Activated naive CD8-positive, alpha-beta T cell treated with anti-CD3 and anti-CD28 coated beads, Interleukin-2, amount 50 U/mL, for 24 hours (primary cell): ENCODE measurements at regions not wholly inside any gene's neighbourhood (a gene's known extent, or its start where the extent isn't known, plus 50 kb on each side); places are given as distances from the start of the nearest gene placed in this dataset.

Source experiments
- ATAC-seq: fragments of 150-1000 bp; cut with Tn5 transposase; one replicate; pipeline ENCODE4 v1.10.0; 2021
- DNase-seq: peaks from one replicate; pipeline ENCODE4 v3.0.0; 2021
- H3K27ac Mint-ChIP-seq: one replicate; pipeline ENCODE4 v1.8.0; 2021; ENCODE audit warnings: mild to moderate bottlenecking, mixed read lengths
- H3K27me3 Mint-ChIP-seq: one replicate; pipeline ENCODE4 v1.8.0; 2021; ENCODE audit warnings: mixed read lengths
- H3K36me3 Mint-ChIP-seq: one replicate; pipeline ENCODE4 v1.8.0; 2021; ENCODE audit warnings: low read depth, mixed read lengths
- H3K4me1 Mint-ChIP-seq: one replicate; pipeline ENCODE4 v1.8.0; 2021; ENCODE audit warnings: mixed read lengths
- H3K4me3 Mint-ChIP-seq: one replicate; pipeline ENCODE4 v1.8.0; 2021; ENCODE audit warnings: mild to moderate bottlenecking, moderate library complexity, mixed read lengths
- H3K9me3 Mint-ChIP-seq: one replicate; pipeline ENCODE4 v1.8.0; 2021; ENCODE audit warnings: mixed read lengths

DNA sequence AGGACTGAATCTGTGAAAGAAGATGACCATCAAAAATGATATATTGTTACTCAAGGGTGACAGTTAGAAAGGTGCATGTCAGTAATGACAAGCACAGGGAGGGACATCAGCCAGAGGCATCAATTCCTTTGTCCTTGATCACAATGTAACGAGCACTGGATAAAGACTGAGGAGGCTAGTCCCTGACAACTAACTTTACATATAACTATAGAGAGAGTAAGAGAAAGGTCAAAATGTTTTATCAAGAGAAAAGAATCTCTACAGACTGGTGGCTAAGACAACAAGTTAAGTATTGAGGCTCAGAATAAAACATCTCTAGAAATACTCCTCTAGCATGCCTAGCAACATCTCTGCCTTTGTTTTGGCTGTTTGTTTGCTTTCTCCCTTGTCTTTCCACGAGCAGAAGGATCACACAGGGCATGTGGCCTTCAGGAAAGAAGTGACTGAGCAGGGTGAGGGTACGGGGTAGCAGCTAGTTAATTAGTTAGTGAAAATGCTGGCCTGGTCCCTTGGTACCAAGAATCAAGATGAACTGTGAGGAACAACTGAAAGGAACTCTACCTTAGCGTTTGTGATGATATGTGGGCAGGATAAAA is 724.1 kb upstream of the MEF2C start:
- no peak for ATAC-seq
- DNase-seq, result no peak
- H3K4me1 Mint-ChIP-seq, result no peaks in the 10 kb centered on the region
- H3K9me3 Mint-ChIP-seq, result peaks cover 9% of the 10 kb centered on the region
- H3K4me3 Mint-ChIP-seq, result no peak overlapping the region
- H3K27ac Mint-ChIP-seq, result no peak overlapping the region
- H3K27me3 Mint-ChIP-seq, result no peaks in the 10 kb centered on the region
- H3K36me3 Mint-ChIP-seq, result no peaks in the 10 kb centered on the region

DNA sequence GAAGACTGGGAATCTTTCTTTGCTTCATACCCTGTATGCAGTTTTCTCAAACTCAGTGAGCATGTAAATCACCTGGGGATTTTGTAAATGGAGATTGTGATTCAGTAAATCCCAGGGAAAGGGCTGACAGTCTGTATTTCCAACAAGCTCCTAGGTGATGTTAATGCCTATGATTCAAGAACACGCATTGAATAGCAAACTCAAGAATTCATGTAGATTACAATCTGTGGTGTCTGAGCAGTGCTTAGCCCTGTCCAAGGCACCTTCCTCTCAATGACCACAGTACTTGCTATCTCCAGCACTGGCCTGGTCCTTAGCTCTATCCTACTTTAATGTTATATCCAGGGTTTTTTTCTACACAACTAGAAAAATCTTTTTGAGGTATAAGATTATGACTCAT is 721.4 kb upstream of the MEF2C start:
- Mint-ChIP-seq H3K4me3 (no peak overlapping the region), H3K27me3 (no peaks in the 10 kb centered on the region), H3K4me1 (no peaks in the 10 kb centered on the region), H3K36me3 (no peaks in the 10 kb centered on the region), H3K27ac (no peak overlapping the region), H3K9me3 (no peaks in the 10 kb centered on the region)
- DNase-seq (no peak), ATAC-seq (no peak)

DNA sequence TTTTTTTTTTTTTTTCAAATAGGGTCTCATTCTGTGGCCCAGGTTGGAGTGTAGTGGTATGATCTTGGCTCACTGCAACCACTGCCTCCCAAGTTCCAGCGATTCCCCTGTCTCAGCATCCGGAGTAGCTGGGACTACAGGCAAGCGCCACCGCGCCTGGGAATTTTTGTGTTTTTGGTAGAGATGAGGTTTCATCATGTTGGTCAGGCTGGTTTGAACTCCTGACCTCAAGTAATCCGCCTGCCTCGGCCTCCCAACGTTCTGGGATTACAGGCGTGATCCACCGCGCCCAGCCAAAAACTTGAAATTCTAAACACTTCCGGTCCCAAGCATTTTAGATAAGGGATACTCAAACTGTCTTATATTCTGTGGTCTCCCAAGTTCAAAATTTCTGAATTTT is 718.9 kb upstream of the MEF2C start:
- H3K4me3 Mint-ChIP-seq, result no peak overlapping the region
- no peaks in the 10 kb centered on the region for H3K4me1 Mint-ChIP-seq
- DNase-seq (no peak), ATAC-seq (no peak)
- no peak overlapping the region for H3K27ac Mint-ChIP-seq
- H3K27me3 Mint-ChIP-seq, result no peaks in the 10 kb centered on the region
- H3K9me3 Mint-ChIP-seq, result no peaks in the 10 kb centered on the region
- H3K36me3 Mint-ChIP-seq, result no peaks in the 10 kb centered on the region

DNA sequence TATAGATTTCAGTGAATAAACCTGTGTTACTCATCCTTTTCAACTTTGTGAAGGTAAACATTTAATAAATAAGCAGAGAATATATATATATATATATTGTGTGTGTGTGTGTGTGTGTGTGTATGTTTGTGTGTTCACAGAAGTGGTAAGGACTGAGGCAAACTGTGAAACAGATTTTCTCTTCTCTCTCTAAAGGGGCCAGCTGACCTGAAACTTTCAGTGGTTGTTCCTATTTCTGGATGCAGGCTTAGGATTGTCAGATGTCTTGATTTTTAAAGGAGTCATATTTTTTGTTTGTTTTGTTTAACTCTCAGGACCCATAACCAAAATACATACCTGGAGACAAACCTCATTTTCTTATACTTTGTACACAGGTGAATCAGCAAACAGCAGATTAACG is 714.9 kb upstream of the MEF2C start:
- no peaks in the 10 kb centered on the region for H3K27me3 Mint-ChIP-seq
- no peaks in the 10 kb centered on the region for H3K9me3 Mint-ChIP-seq

DNA sequence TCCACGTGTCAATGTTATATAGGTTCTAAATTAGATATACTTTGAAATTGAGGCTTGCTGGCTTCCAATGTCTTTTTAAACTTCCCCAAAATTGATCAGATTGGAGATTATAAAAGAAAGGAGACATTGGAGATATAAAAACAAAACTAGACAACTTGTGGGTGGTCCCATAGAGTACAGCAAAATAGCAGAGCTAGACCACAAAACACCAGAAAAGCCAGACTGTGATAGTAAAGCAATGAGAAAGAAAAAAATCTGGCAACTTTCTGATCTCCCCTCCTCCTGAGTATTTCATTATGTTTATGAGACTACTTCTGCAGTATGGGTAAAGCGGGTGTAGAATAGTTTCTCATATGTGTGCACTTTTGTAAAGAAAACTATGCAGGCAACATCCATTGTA is 713.8 kb upstream of the MEF2C start:
- Mint-ChIP-seq H3K27ac (no peak overlapping the region), H3K4me3 (no peak overlapping the region), H3K9me3 (no peaks in the 10 kb centered on the region), H3K27me3 (no peaks in the 10 kb centered on the region), H3K36me3 (no peaks in the 10 kb centered on the region), H3K4me1 (no peaks in the 10 kb centered on the region)
- ATAC-seq (no peak), DNase-seq (no peak)

More for the DNA sequence above, 714.9 kb upstream of the MEF2C start:
- no peak for DNase-seq
- H3K27ac Mint-ChIP-seq, result no peak overlapping the region
- H3K4me3 Mint-ChIP-seq, result no peak overlapping the region
- no peak for ATAC-seq
- no peaks in the 10 kb centered on the region for H3K36me3 Mint-ChIP-seq
- no peaks in the 10 kb centered on the region for H3K4me1 Mint-ChIP-seq

DNA sequence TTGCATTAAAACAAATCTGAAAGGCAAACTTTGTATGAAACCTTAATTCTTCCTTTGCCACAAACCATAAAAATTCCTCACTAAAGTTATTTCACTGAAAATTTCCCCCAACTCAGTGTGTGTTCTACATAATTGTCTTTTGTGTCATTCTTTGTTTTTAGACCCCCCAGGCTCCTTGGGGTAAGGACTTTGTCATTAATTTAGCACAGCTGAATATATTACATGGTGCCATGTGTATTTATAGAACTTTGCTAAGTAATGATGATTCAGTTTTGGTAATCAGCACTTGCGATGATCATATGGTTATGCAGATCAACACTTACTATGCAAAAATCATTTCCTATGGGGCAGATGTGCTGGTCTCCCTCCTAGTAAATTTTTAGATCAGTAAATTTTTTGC is 712.1 kb upstream of the MEF2C start:
- H3K27ac Mint-ChIP-seq, result no peak overlapping the region
- H3K9me3 Mint-ChIP-seq, result peaks cover under 1% of the 10 kb centered on the region
- no peaks in the 10 kb centered on the region for H3K27me3 Mint-ChIP-seq
- DNase-seq (no peak), ATAC-seq (no peak)
- H3K4me3 Mint-ChIP-seq, result no peak overlapping the region
- H3K4me1 Mint-ChIP-seq, result no peaks in the 10 kb centered on the region
- H3K36me3 Mint-ChIP-seq, result no peaks in the 10 kb centered on the region

DNA sequence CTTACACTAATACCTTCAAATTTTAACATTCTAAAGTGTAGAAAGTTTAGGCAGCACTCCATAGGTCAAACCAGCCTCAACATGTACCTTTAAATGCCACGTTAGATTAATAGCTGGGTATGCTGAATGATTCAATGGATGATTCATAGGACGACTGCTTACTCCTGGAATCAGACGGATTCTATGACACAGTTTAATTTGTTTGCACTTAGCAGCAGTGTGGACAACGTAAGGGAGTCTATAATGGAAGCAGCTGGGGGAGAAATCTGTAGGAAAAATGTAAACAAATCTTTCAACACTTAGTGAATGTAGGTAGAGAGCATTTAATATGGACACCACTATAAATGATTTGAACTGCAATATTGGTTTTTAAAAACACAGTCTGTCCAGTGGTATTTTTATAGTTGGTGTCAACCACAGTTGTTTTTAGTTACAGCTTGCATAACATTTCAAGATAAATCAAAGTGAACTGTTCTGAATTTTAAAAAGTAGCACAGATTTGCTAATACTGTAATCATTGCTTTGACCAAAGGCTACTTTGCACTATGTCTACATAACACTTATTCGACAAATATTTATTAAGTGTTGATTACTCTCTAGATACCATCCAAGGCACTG is 701.5 kb upstream of the MEF2C start:
- H3K36me3 Mint-ChIP-seq, result no peaks in the 10 kb centered on the region
- H3K4me3 Mint-ChIP-seq, result no peak overlapping the region
- ATAC-seq, result no peak
- no peaks in the 10 kb centered on the region for H3K27me3 Mint-ChIP-seq
- no peaks in the 10 kb centered on the region for H3K4me1 Mint-ChIP-seq
- H3K27ac Mint-ChIP-seq, result no peak overlapping the region
- peaks cover 4% of the 10 kb centered on the region for H3K9me3 Mint-ChIP-seq
- DNase-seq, result no peak

DNA sequence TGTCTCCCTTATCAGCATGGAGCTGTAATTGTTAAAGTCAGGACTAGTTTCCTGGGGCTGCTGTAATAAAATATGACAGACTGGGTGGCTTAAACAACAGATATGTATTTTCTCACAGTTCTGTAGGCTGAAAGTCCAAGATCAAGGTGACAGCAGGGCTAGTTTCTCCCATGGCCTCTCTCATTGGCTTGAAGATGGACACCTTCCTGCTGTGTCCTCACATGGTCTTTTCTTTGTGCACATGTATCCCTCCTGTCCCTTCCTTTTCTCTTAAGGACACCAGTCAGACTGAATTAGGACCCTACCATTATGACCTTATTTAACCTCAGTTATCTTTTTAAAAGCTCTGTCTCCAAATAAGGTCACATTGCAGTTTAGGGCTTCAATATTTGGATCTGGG is 700.5 kb upstream of the MEF2C start:
- H3K4me3 Mint-ChIP-seq, result no peak overlapping the region
- ATAC-seq (no peak), DNase-seq (no peak)
- peaks cover 4% of the 10 kb centered on the region for H3K9me3 Mint-ChIP-seq
- no peak overlapping the region for H3K27ac Mint-ChIP-seq
- no peaks in the 10 kb centered on the region for H3K27me3 Mint-ChIP-seq
- no peaks in the 10 kb centered on the region for H3K4me1 Mint-ChIP-seq
- no peaks in the 10 kb centered on the region for H3K36me3 Mint-ChIP-seq

DNA sequence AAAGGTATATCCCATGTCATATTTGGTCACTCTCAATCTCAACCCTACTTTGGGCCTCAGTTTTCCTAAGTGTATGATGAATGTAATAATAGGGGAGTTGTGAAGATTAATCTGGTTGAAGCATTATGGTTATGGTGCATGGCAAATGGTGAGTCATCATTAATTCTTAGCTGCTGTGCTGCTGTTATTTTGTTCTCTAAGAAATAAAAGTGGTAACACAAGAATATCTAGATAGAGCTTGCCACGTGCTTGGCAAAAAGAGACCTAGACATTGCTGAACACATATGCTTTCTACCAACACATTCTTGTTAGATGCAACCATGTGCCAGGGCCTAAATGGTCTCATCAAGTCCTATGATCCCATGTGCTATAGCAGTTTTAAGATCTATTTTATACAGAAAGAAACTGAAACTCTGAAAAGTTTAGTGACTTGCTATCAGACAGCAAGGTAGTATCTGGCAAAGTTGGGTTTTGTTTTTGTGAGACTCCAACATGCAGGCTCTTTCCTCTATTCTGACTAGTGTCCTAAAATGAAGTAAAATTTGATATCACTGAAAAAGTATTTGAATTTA is 699.9 kb upstream of the MEF2C start:
- Mint-ChIP-seq H3K9me3 (peaks cover 4% of the 10 kb centered on the region), H3K27me3 (no peaks in the 10 kb centered on the region), H3K36me3 (no peaks in the 10 kb centered on the region), H3K4me3 (no peak overlapping the region), H3K4me1 (no peaks in the 10 kb centered on the region), H3K27ac (no peak overlapping the region)
- DNase-seq (no peak), ATAC-seq (no peak)

DNA sequence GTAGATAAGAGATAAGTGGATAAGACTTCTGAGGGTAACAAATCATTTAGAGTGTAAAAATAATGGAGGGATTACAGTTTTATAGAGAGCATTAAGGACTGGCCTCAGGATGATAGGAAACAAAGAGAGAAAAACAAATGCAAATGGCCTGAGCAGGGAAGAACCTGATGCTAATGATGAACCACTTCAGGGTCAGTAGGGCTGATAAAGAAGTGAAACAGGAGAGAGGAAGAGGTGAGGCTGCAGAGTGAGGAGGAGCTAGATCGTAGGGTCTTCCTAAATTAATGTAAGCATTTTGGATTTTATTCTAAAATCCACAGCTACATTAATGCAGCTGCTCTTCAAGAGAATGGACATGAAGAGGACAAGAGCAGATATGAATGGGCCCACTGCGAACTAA is 698.0 kb upstream of the MEF2C start:
- no peaks in the 10 kb centered on the region for H3K9me3 Mint-ChIP-seq
- H3K27ac Mint-ChIP-seq, result no peak overlapping the region
- H3K4me3 Mint-ChIP-seq, result no peak overlapping the region
- H3K36me3 Mint-ChIP-seq, result no peaks in the 10 kb centered on the region
- DNase-seq (no peak), ATAC-seq (no peak)
- H3K27me3 Mint-ChIP-seq, result no peaks in the 10 kb centered on the region
- H3K4me1 Mint-ChIP-seq, result no peaks in the 10 kb centered on the region

DNA sequence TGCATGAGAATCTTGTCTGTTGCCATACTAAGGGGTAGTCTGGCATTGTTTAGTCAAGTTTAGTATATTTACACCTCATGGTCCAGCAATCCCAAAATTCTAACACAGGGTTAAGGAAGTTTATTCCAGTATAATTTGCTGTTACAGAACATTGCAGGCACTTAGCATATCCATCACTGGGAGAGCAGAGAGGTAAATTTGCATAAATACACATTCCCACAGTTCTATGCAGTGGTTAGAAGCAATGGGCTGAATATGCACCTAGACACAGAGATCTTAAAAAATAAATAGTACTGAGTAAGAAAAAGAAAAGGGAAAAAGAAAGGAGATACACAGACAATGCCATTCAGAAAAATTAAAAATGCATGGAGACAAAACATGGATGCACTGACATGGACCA is 692.3 kb upstream of the MEF2C start:
- no peak for ATAC-seq
- Mint-ChIP-seq H3K9me3 (no peaks in the 10 kb centered on the region), H3K4me1 (no peaks in the 10 kb centered on the region), H3K27me3 (no peaks in the 10 kb centered on the region), H3K27ac (no peak overlapping the region), H3K4me3 (no peak overlapping the region), H3K36me3 (no peaks in the 10 kb centered on the region)
- DNase-seq, result no peak

DNA sequence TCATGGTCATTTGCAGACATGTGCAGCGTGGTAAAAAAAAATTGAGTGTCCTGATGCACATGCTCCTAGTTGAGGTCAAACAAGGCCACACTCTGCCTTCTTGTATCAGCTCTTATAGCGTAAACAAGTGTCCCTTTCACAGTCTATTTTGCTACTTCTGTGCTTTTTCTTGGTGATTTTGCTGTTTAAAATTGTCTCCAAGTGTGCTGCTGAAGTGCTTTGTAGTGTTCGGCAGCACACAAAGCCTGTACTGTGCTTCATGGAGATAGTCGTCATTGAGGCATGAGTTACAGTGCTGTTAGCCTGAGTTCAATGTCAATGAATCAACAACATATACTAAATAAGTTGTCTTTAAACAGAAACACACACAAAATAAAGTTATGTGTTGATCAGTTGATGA is 690.4 kb upstream of the MEF2C start:
- Mint-ChIP-seq H3K27me3 (no peaks in the 10 kb centered on the region), H3K27ac (no peak overlapping the region), H3K4me3 (no peak overlapping the region), H3K36me3 (no peaks in the 10 kb centered on the region), H3K4me1 (no peaks in the 10 kb centered on the region), H3K9me3 (no peaks in the 10 kb centered on the region)
- no peak for ATAC-seq
- DNase-seq, result no peak

DNA sequence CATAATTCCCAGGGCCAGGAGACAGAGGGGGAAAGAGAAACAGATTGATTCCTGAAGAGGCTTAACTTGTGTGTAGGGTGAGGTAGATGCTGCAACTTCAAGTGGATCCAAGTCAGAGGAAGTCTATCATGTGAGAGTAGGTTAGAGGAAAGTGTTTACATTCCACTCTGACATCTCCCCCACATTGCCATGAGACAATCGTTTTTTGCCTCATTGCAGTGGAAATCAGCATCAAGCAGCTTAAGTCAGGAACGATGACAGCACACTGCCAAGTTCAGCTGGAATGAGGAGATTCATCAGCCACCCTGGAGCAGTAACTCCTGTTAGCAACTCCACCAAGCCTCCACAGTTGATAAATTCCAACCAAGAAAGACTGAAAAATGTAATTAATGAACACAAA is 689.7 kb upstream of the MEF2C start:
- no peaks in the 10 kb centered on the region for H3K4me1 Mint-ChIP-seq
- ATAC-seq, result no peak
- no peak overlapping the region for H3K4me3 Mint-ChIP-seq
- DNase-seq, result no peak
- no peaks in the 10 kb centered on the region for H3K27me3 Mint-ChIP-seq
- no peak overlapping the region for H3K27ac Mint-ChIP-seq
- H3K36me3 Mint-ChIP-seq, result no peaks in the 10 kb centered on the region
- no peaks in the 10 kb centered on the region for H3K9me3 Mint-ChIP-seq

DNA sequence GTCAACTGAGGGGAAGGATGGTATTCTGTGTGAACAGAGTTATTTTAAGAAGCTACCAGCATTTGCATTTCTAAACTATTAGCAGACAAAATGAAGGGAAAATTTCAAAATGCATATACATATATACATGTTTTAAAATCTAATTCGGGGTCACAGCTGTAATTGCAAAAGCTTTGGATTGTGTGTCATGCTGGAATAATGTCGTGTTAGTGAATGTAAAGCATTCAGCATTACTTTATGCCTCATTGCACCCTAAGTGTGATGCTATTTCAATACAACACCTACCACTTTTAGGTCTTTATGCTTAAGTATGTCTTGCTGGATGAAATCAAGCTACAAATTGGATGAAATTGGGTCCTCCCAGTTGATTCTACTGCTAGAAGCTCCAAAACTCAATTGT is 687.6 kb upstream of the MEF2C start:
- no peak for DNase-seq
- ATAC-seq, result no peak
- Mint-ChIP-seq H3K36me3 (no peaks in the 10 kb centered on the region), H3K9me3 (no peaks in the 10 kb centered on the region), H3K27ac (no peak overlapping the region), H3K27me3 (no peaks in the 10 kb centered on the region), H3K4me1 (no peaks in the 10 kb centered on the region), H3K4me3 (no peak overlapping the region)

DNA sequence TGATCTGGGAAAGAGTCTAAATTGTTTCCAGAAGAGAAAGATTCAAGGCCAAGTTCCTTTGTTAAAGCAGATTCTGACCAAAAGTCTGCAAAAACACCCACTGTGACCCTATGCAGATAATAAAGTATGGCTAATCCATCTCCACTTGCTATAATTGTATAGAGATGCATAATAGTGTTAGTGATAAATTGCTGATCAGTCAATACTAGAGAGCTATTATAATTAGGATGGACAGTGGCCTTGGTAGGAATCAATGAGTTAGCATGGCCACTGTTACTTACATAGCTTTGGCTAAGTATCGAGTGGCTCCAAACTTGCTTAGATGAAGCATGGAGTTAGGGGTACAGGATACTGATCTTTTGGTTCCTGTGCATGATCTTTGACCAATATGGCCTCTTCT is 683.4 kb upstream of the MEF2C start:
- Mint-ChIP-seq H3K4me1 (no peaks in the 10 kb centered on the region), H3K4me3 (no peak overlapping the region), H3K27ac (no peak overlapping the region), H3K9me3 (no peaks in the 10 kb centered on the region), H3K27me3 (no peaks in the 10 kb centered on the region), H3K36me3 (no peaks in the 10 kb centered on the region)
- DNase-seq (no peak), ATAC-seq (no peak)

DNA sequence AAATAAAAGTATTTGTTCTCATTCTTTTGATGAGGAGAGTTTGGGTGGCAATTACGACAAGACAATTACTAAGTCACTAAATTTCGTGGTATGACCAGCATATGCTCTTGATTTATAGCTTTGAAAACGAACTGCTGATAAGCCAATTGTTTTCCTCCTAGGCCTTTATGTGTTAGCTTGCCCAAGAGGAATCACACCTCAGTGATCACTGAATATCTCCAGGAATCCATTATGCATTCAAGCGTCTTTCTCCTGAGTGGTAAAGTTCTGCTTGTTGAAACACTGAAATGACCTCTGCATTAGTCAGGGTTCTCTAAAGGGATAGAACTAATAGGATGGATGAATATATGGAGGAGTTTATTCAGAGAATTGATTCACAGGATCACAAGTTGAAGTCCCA is 677.7 kb upstream of the MEF2C start:
- Mint-ChIP-seq H3K4me3 (no peak overlapping the region), H3K9me3 (no peaks in the 10 kb centered on the region), H3K27me3 (no peaks in the 10 kb centered on the region), H3K4me1 (no peaks in the 10 kb centered on the region), H3K36me3 (no peaks in the 10 kb centered on the region), H3K27ac (no peak overlapping the region)
- DNase-seq, result no peak
- ATAC-seq, result no peak
